GM21717 (cell line): ENCODE measurements at regions not wholly inside any gene's neighbourhood (a gene's known extent, or its start where the extent isn't known, plus 50 kb on each side); places are given as distances from the start of the nearest gene placed in this dataset.

ENCODE experiments used
- ATAC-seq: cut with Tn5 transposase; IDR thresholded peaks from one replicate; pipeline ENCODE4 v1.9.1; 2021; ENCODE audit warnings: mild to moderate bottlenecking, moderate library complexity; ENCODE audit not compliant: unreplicated experiment

GRCh38 chr1:55955016-55955621, 624.2 kb downstream of the PLPP3 start:
- no peak for ATAC-seq

- ATAC-seq: no peak
Observed at GRCh38 chr1:55951291-55951690, 628.1 kb downstream of the PLPP3 start.

GRCh38 chr1:55947446-55947845, 631.9 kb downstream of the PLPP3 start:
- ATAC-seq: no peak

GRCh38 chr1:55943721-55944435, 635.5 kb downstream of the PLPP3 start:
- ATAC-seq: no peak

GRCh38 chr1:55943012-55943411, 636.4 kb downstream of the PLPP3 start:
- no peak for ATAC-seq

GRCh38 chr1:55939866-55940265, 639.5 kb downstream of the PLPP3 start:
- ATAC-seq: no peak

GRCh38 chr1:55938861-55939260, 640.5 kb downstream of the PLPP3 start:
- no peak for ATAC-seq

- no peak for ATAC-seq
Observed at GRCh38 chr1:55938376-55938850, 641.0 kb downstream of the PLPP3 start.

GRCh38 chr1:55937840-55938375, 641.5 kb downstream of the PLPP3 start:
- no peak for ATAC-seq

GRCh38 chr1:55935236-55935635, 644.1 kb downstream of the PLPP3 start:
- no peak for ATAC-seq

GRCh38 chr1:55932402-55932801, 647.0 kb downstream of the PLPP3 start:
- ATAC-seq: no peak

- ATAC-seq: no peak
Observed at GRCh38 chr1:55931081-55931940, 648.1 kb downstream of the PLPP3 start.

- no peak for ATAC-seq
Observed at GRCh38 chr1:55929652-55930051, 649.7 kb downstream of the PLPP3 start.

- ATAC-seq: no peak
Observed at GRCh38 chr1:55928576-55928975, 650.8 kb downstream of the PLPP3 start.

GRCh38 chr1:55927702-55928290, 651.6 kb downstream of the PLPP3 start:
- ATAC-seq: no peak

GRCh38 chr1:55926906-55927471, 652.4 kb downstream of the PLPP3 start:
- no peak for ATAC-seq

GRCh38 chr1:55916907-55917306, 662.5 kb downstream of the PLPP3 start:
- no peak for ATAC-seq

- ATAC-seq: no peak
Observed at GRCh38 chr1:55916481-55916880, 662.9 kb downstream of the PLPP3 start.

GRCh38 chr1:55913565-55913964, 665.8 kb downstream of the PLPP3 start:
- no peak for ATAC-seq

- ATAC-seq: no peak
Observed at GRCh38 chr1:55912438-55912837, 666.9 kb downstream of the PLPP3 start.

- ATAC-seq: no peak
Observed at GRCh38 chr1:55904541-55904940, 674.8 kb downstream of the PLPP3 start.
